ENCODE measurements at regions not wholly inside any gene's neighbourhood (a gene's known extent, or its start where the extent isn't known, plus 50 kb on each side); places are given as distances from the start of the nearest gene placed in this dataset.

- TF ChIP-seq CTCF (IDR thresholded peaks at IDR 0.05): no peak
- TF ChIP-seq POLR2A (IDR thresholded peaks at IDR 0.05): no peak
Measured at GRCh38 chr2:239852272-239852671, 172.9 kb downstream of the NDUFA10 start.

Data from stomach (tissue), 4 donors.